Type B pancreatic cell (in vitro differentiated cells): ENCODE measurements at regions not wholly inside any gene's neighbourhood (a gene's known extent, or its start where the extent isn't known, plus 50 kb on each side); places are given as distances from the start of the nearest gene placed in this dataset.
"Not testable (repeated sequence)": the region's sequence is repeated elsewhere in the genome, so short reads cannot be mapped to it uniquely, and the experiment has no call there.

ENCODE experiments used
- DNase-seq: peaks from one replicate; pipeline ENCODE4 v3.0.0; 2021; ENCODE audit warnings: mixed read lengths; ENCODE audit not compliant: unreplicated experiment; ENCODE audit errors: extremely low spot score
- H3K27ac Mint-ChIP-seq: 2 replicates; pipeline ENCODE4 v1.8.0; 2021; ENCODE audit warnings: mild to moderate bottlenecking, mixed read lengths
- H3K27me3 Mint-ChIP-seq: 2 replicates; pipeline ENCODE4 v1.8.0; 2021; ENCODE audit warnings: mixed read lengths
- H3K36me3 Mint-ChIP-seq: 2 replicates; pipeline ENCODE4 v1.8.0; 2021; ENCODE audit warnings: mixed read lengths
- H3K4me1 Mint-ChIP-seq: one replicate; pipeline ENCODE4 v1.8.0; 2021; ENCODE audit warnings: mixed read lengths; ENCODE audit not compliant: unreplicated experiment
- H3K4me3 Mint-ChIP-seq: 2 replicates; pipeline ENCODE4 v1.8.0; 2021; ENCODE audit warnings: mild to moderate bottlenecking, mixed read lengths
- H3K9me3 Mint-ChIP-seq: 2 replicates; pipeline ENCODE4 v1.8.0; 2021; ENCODE audit warnings: mixed read lengths
- TF ChIP-seq, protein P1 (sequence below): fragments of 200-600 bp; sonication (generic); conservative IDR thresholded peaks from 2 replicates; pipeline ENCODE4 v1.5.0; 2021; ENCODE audit warnings: antibody characterized with exemption, mild to moderate bottlenecking

DNA sequence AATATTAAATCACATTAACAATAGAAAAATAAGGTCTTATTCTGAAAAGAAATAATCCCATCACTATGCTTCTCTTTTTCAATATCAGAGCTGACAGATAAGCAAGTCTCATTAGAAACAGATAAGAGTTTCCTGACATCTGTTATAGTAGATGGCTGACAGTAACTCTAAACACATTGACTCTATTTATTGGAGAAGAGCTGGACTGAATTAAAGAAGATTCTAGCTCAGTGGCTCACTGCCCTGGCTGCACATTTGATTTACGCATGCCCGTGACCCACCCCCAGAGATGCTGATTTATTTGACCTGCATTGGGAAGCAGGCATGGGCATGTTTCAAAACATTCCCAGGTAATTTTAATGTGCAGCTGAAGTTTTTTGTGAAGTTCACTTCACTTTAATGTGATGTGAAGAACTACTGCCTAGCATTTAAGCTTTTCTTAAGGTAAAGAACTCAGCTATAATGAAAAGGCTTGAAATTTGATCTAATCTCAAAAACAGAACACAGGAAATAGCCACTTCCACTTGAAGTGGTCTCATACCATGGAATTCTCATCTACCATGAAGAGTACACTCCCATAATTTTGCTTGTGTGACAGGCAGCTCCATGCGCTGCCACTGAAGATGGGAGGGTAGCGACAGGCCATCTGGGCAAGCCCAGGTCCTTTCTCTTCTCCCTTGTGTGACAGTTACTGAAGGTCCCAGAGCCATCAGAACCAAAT lies 162.3 kb downstream of the TPBG start:
- DNase-seq: no peak
- H3K27me3 Mint-ChIP-seq: no peaks in the 10 kb centered on the region
- H3K9me3 Mint-ChIP-seq: no peaks in the 10 kb centered on the region
- H3K4me1 Mint-ChIP-seq: no peaks in the 10 kb centered on the region
- H3K36me3 Mint-ChIP-seq: no peaks in the 10 kb centered on the region
- H3K27ac Mint-ChIP-seq: peak overlapping the region; percentile 42
- TF ChIP-seq, protein P1, sequence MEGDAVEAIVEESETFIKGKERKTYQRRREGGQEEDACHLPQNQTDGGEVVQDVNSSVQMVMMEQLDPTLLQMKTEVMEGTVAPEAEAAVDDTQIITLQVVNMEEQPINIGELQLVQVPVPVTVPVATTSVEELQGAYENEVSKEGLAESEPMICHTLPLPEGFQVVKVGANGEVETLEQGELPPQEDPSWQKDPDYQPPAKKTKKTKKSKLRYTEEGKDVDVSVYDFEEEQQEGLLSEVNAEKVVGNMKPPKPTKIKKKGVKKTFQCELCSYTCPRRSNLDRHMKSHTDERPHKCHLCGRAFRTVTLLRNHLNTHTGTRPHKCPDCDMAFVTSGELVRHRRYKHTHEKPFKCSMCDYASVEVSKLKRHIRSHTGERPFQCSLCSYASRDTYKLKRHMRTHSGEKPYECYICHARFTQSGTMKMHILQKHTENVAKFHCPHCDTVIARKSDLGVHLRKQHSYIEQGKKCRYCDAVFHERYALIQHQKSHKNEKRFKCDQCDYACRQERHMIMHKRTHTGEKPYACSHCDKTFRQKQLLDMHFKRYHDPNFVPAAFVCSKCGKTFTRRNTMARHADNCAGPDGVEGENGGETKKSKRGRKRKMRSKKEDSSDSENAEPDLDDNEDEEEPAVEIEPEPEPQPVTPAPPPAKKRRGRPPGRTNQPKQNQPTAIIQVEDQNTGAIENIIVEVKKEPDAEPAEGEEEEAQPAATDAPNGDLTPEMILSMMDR: no peak
- H3K4me3 Mint-ChIP-seq: no peak overlapping the region

DNA sequence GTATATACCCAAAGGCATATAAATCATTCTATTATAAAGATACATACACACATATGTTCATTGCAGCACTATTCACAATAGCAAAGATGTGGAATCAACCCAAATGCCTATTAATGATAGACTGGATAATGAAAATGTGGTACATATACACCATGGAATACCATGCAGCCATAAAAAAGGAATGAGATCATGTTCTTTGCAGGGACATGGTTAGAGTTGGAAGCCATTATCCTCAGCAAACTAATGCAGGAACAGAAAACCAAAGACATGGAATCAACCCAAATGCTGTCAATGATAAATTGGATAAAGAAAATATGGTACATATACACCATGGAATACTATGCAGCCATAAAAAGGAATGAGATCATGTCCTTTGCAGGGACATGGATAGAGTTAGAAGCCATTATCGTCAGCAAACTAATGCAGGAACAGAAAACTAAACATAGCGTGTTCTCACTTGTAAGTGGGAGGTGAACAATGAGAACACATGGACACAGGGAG lies 166.4 kb downstream of the TPBG start:
- H3K36me3 Mint-ChIP-seq, H3K4me3 Mint-ChIP-seq, H3K4me1 Mint-ChIP-seq, DNase-seq, H3K27me3 Mint-ChIP-seq, H3K9me3 Mint-ChIP-seq, H3K27ac Mint-ChIP-seq: not testable (repeated sequence)

DNA sequence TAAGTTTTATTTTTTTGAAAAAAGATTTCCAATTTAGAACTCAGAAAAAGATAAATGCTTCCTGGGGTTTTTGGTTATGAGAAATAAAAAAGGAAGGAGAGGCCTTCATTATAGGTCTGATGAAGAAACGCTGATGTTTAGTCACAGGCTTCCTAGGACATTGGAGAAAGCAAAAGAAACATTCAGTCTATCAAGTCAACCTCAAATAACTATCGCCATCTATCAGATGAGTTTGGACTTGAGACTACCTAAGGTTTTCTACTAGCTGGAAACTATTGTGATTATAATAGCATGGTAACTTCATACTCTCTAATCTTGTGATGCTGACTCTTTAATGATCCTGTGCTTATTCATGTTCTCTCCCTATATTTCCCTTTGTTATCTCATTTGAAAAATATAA lies 171.3 kb downstream of the TPBG start:
- Mint-ChIP-seq H3K4me1 (peaks cover 20% of the 10 kb centered on the region), H3K36me3 (no peaks in the 10 kb centered on the region), H3K9me3 (no peaks in the 10 kb centered on the region), H3K27me3 (no peaks in the 10 kb centered on the region), H3K27ac (no peak overlapping the region), H3K4me3 (no peak overlapping the region)
- DNase-seq: no peak
- TF ChIP-seq, protein P1: no peak

DNA sequence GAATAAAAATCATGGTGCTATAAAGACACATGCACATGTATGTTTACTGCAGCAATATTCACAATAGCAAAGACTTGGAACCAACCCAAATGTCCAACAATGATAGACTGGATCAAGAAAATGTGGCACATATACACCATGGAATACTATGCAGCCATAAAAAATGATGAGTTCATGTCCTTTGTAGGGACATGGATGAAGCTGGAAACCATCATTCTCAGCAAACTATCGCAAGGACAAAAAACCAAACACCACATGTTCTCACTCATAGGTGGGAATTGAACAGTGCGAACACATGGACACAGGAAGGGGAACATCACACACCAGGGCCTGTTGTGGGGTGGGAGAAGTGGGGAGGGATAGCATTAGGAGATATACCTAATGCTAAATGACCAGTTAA lies 185.9 kb downstream of the TPBG start:
- H3K36me3 Mint-ChIP-seq, H3K4me1 Mint-ChIP-seq, H3K27me3 Mint-ChIP-seq, DNase-seq, H3K9me3 Mint-ChIP-seq, H3K27ac Mint-ChIP-seq, H3K4me3 Mint-ChIP-seq: not testable (repeated sequence)

DNA sequence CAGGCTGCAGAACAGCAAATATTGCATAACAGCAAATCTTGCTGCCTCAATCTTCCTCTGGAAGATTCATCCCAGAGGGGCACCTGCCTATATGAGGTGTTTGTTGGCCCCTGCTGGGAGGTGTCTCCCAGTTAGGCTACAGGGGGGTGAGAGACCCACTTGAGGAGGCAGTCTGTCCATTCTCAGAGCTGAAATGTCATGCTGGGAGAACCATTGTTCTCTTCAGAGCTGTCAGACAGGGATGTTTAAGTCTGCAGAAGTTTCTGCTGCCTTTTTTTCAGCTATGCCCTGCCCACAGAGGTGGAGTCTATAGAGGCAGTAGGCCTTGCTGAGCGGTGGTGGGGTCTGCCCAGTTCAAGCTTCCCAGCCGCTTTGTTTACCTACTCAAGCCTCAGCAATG lies 187.7 kb downstream of the TPBG start:
- peaks cover 12% of the 10 kb centered on the region for H3K4me1 Mint-ChIP-seq

DNA sequence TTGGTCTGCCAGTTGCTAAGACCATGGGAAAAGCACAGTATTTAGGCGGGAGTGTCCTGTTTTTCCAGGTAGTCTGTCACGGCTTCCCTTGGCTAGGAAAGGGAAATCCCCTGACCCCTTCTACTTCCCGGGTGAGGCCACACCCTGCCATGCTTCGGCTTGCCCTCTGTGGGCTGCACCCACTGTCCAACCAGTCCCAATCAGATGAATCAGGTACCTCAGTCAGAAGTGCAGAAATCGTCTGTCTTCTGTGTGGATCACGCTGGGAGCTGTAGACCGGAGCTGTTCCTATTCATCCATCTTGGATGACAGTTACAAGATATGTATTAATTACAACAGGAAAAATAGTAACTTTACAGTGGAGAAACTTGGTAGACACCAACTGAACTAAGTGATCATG lies 188.2 kb downstream of the TPBG start:
- TF ChIP-seq, protein P1: no peak
- Mint-ChIP-seq H3K4me1 (peaks cover 12% of the 10 kb centered on the region), H3K36me3 (no peaks in the 10 kb centered on the region), H3K9me3 (no peaks in the 10 kb centered on the region), H3K4me3 (no peak overlapping the region), H3K27ac (no peak overlapping the region), H3K27me3 (no peaks in the 10 kb centered on the region)
- no peak for DNase-seq

More for the DNA sequence above, 187.7 kb downstream of the TPBG start:
- H3K27ac Mint-ChIP-seq, DNase-seq, H3K27me3 Mint-ChIP-seq, H3K4me3 Mint-ChIP-seq, H3K9me3 Mint-ChIP-seq, H3K36me3 Mint-ChIP-seq: not testable (repeated sequence)

DNA sequence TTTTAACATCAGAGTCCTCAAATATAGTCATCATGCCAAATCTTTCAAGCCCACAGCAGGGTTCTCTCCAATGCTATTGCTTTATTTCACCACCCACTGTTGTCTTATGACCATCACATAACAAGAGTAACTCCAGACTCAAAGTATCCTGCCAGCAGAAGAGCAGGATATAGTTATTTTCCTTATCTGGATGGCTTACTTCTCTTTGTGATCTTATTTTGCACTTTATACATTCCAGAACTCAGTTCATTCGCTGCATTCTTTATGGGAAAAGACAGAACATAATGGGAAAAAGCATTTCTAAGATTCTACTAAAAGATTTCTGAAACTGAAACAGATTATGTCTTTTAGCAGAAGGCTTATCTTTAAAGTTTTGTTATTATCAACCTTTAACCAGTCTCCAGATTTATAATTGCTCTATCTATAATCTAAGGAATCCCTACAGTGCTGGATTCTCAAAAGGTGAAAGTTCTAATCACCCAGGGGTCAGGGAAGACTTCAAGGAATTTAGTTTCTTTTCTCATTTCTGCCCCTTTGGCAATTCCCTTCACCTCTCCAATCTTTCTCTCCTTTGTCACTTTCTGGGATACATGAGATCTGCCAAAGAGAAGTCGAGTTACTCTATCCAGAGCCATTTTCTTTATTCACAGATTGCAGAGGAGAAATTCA lies 190.4 kb downstream of the TPBG start:
- no peak for DNase-seq
- no peaks in the 10 kb centered on the region for H3K27me3 Mint-ChIP-seq
- H3K4me3 Mint-ChIP-seq: no peak overlapping the region
- peaks cover 12% of the 10 kb centered on the region for H3K4me1 Mint-ChIP-seq
- no peaks in the 10 kb centered on the region for H3K36me3 Mint-ChIP-seq
- TF ChIP-seq, protein P1: no peak
- no peak overlapping the region for H3K27ac Mint-ChIP-seq
- no peaks in the 10 kb centered on the region for H3K9me3 Mint-ChIP-seq
